Cerebellar cortex (tissue), 1 donor: ENCODE measurements at regions not wholly inside any gene's neighbourhood (a gene's known extent, or its start where the extent isn't known, plus 50 kb on each side); places are given as distances from the start of the nearest gene placed in this dataset.
"Not testable (repeated sequence)": the region's sequence is repeated elsewhere in the genome, so short reads cannot be mapped to it uniquely, and the experiment has no call there.

Source experiments
- DNase-seq: peaks from one replicate; pipeline ENCODE4 v3.0.0-alpha.2; 2015; ENCODE audit warnings: low spot score

DNA sequence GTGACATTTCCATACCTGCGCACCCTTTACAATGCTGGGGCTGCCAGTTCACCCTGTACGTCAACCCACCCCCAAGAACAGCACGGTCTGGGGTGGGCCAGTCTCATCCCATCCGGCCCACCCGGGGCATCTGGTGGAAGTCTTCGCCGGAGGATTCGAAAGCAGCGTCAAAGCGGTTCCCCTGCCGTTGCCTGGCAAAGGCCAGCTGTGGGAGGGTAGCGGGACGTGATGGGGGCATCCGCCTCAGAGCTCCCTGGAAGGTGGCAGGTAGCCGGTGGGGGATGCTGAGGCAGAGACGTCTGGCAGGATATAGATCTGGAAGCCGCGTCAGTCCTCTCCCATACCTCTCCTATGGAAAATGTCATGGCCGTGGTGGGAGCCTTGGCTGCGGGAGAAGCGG lies 749.1 kb upstream of the DEFB115 start:
- DNase-seq: not testable (repeated sequence)

- DNase-seq: no peak
These were observed 746.0 kb upstream of the DEFB115 start for GRCh38 chr20:30511322-30512030.

- DNase-seq: no peak
These were observed 744.3 kb upstream of the DEFB115 start for GRCh38 chr20:30513050-30513628.

GRCh38 chr20:30515915-30516314 lies 741.5 kb upstream of the DEFB115 start:
- DNase-seq: not testable (repeated sequence)

DNA sequence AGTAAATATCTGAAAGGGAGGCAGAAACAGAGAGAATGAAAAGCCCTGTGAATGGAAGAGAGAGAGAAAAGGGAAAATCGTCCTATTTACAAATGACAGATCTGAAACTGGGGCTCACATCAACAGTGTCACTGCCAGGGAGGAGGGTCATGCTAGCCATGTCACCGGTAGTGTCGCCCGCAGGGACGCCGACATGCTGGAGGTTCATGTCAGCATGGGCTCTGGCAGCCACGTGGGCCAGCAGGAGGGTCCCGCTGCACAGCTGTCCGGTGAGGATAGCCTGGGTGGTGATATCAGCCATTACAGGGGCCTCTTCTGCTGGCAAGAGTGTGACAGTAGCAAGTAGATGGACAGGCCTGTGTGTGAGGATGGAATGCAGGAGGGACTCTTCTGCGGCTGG lies 738.6 kb upstream of the DEFB115 start:
- not testable (repeated sequence) for DNase-seq

DNA sequence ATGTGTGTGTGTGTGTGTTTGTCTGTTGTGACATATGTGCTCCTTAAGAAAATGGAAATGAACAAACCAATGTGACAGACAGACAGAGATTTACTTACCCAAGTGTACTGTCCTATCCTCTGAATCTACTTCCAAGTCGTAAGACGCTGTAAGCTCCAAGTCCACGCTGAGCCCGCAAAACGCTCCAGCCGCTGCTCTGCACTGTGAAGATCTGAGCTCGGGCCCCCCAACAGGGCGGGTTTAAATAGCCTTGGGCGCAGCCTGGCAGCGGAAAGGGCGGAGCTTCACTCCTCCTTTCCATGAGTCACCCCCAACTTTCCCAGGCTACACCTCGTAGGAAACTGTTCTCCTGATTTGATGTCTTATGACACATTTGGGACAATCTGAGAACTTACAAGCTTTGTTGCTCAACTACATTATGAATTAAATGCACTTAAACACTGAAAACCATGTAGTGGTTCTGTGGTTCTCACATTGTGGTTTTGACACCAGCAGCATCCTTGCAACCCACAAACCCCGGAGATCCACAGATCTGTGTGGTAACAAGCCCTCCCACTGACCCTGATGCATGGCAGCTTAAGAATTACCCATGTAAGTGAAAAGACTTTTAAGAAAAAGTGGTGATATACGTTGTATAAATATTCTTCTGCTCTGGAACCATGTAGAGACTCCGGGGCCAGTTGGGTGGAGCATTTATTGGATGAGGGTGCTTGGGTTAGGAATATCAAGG lies 735.6 kb upstream of the DEFB115 start:
- DNase-seq: not testable (repeated sequence)

DNA sequence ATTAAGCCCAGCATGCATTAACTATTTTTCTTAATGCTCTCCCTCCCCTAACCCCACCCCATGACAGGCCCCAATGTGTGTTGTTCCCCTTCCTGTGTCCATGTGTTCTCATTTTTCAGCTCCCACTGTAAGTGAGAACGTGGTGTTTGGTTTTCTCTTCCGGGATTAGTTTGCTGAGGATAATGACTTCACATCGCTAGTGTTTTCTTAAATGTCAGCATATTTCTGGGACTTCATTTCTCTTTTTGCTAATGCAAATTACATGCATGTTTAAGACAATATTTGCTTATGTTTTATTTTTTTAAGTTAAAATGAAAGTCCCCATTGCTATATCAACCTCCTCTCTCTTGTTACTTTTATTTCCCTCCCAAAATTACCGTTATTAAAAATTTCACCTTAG lies 733.3 kb upstream of the DEFB115 start:
- not testable (repeated sequence) for DNase-seq

GRCh38 chr20:30524761-30525160 lies 732.7 kb upstream of the DEFB115 start:
- DNase-seq: not testable (repeated sequence)

DNA sequence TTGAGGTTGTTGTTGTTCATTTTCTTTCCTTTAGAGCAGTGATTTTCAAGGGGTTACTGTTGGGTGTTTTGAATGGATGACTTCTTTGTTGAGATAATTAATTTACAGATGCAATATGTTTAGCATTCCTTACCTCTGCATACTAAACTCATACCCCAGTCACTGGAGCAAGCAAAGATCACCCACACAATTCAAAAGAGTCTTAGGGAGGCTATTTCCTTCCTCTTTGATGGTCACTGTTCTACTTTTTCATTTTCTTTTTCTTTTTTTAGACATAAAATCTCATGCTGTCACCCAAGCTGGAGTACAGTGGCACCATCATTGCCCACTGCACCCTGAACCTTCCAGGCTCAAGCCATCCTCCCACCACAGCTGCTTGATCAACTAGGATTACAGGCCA lies 723.8 kb upstream of the DEFB115 start:
- DNase-seq: not testable (repeated sequence)

GRCh38 chr20:30537459-30537858 lies 720.0 kb upstream of the DEFB115 start:
- DNase-seq: peak; percentile 21

DNA sequence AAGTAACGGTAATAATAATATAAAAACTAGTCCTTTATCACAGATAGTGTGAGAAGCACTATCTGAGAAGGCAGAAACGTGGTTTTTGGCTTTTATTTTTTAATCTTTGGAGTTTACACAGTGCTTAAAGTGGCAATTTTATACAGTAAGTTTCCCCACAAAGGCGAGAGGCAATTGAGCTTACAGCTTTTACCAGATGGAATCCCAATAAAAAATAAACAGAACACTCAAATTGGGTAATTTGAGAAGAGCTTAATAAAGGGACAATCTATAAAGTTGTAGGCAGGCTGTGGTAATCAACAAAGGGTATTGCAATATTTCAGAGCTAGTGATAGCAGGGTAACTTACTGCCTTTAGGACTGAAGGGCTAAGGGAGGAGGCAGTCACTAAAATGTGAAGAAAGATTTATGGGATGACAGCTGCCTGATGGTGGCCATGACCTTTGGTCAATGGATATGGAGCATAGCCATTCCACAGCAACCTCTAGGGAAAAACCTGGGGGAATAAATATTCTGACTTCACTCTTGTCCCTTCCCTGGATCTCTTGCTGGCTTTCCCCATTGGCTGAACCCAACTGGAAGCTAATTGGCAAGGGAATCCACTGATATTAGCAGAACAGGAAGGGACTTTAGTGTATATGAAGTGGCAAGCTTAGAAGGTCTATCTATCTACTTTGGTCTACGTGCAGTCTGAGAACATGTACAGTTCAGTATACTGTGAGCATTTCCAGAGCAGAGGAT lies 717.0 kb upstream of the DEFB115 start:
- DNase-seq: not testable (repeated sequence)

- not testable (repeated sequence) for DNase-seq
These were observed 706.2 kb upstream of the DEFB115 start for GRCh38 chr20:30551236-30551635.

DNA sequence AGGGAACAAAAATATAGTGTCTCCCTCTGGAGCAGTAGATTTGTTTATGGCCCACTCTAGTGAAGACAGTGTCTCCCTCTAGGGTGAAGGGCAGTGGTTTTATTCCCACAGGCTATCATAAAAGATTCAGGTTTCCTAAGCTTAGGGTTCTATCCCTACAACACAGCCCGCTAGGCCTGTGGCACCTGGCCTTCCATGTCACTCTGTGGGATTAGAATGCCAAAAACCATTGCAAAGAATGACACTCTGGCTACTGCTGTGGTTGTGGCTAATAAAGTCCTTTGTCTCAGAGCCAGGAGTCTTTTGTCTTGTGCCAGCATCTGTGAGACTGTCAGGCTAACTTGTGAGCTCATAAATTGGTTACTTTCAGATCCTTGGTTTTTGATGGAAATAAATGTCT lies 700.7 kb upstream of the DEFB115 start:
- DNase-seq: not testable (repeated sequence)

DNA sequence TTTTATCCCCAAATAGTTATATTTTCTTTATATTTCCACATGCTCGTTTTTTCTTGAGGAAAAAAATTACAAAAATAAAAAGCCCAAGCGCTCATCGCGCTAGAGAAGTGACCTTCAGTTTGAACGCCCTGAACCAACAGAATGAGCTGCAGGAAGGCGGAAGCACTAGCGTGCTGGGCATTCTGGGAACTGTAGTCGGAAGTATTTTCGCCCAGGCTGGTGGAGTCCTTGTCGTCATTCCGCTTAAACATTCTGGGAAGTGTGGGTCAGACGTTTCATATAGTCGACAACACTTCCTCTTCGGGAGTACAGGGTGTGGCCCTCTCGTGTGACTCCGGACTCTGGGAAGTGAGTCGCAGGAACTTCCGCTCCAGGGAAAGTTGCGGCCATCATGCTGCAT lies 692.4 kb upstream of the DEFB115 start:
- not testable (repeated sequence) for DNase-seq

- DNase-seq: not testable (repeated sequence)
These were observed 687.6 kb upstream of the DEFB115 start for GRCh38 chr20:30569867-30570266.

GRCh38 chr20:30570622-30571021 lies 686.8 kb upstream of the DEFB115 start:
- not testable (repeated sequence) for DNase-seq

DNA sequence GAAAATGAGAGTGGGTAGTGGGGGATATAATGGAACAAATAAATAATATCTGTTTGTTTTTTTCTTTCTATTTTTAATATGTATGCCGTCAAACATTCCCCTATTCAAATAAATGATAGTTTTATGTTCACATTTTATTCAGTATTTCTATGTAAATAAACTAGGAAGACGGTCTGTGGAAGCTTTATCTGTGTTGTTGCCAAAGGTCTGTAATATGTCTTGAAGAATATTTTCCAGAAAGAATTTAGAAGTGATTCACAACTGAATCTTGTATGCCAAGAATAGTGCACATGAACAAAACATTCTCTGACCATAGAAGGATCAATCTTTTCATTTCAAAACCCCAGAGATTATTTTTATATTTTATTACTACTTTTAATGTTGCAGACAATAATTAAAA lies 683.1 kb upstream of the DEFB115 start:
- not testable (repeated sequence) for DNase-seq

- DNase-seq: not testable (repeated sequence)
These were observed 678.4 kb upstream of the DEFB115 start for GRCh38 chr20:30579069-30579468.

DNA sequence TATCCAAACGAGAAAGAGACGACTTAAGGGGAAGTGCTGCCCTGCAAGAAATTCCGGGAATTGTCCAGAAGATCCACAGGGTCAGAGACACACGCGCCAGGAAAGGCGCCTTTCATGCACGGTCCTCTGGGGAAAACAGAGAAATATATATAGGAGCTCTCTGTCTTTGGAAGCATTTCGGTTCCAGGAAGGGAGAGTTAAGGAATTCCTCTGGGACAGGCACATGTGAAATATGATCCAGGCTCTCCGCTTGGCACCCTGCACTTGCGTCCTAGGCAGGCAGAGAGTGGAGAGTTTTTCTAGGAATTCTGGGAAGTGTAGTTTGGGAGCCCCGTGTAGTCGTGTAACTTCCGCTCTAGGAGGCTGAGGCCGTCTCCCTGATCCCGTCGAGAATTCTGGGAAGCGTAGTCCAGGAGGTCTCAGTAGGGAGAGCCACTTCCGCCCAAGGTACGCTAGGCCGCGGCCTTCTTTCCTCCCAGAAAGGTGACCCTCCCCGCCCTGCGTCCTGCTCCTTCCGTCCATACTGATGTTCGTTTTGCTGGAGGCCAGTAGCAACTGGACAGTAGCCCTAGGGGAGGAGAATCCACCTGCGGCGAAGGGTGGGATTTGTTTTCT lies 677.5 kb upstream of the DEFB115 start:
- peak; percentile 81 for DNase-seq

GRCh38 chr20:30581839-30582238 lies 675.6 kb upstream of the DEFB115 start:
- peak; percentile 29 for DNase-seq

GRCh38 chr20:30584403-30584802 lies 673.1 kb upstream of the DEFB115 start:
- DNase-seq: not testable (repeated sequence)
